HCT116 (cell line): ENCODE measurements at regions not wholly inside any gene's neighbourhood (a gene's known extent, or its start where the extent isn't known, plus 50 kb on each side); places are given as distances from the start of the nearest gene placed in this dataset.

Experiments used
- CBX3 ChIP-seq: IDR thresholded peaks from 2 replicates; pipeline ENCODE4 v1.6.1; 2012; ENCODE audit warnings: low read depth
- CEBPB ChIP-seq: IDR thresholded peaks from 2 replicates; pipeline ENCODE4 v1.6.1; 2012; ENCODE audit warnings: low read depth
- CTCF ChIP-seq, 3 experiments: fragments of 200-600 bp in 1 of 3; sonication (generic) in 1 of 3; IDR thresholded peaks in 2 of 3; conservative IDR thresholded peaks in 1 of 3; 2 replicates each; pipeline ENCODE4 v1.5.1; 2012 to 2017; ENCODE audit warnings: low read depth in 2 of 3, low read length in 2 of 3, antibody characterized with exemption in 1 of 3, borderline replicate concordance in 1 of 3, control low read depth in 1 of 3, mild to moderate bottlenecking in 1 of 3, mixed read lengths in 1 of 3, mixed run types in 1 of 3, moderate library complexity in 1 of 3; ENCODE audit not compliant: insufficient read depth in 1 of 3
- EZH2phosphoT487 ChIP-seq: fragments of 200-600 bp; IDR thresholded peaks from 2 replicates; pipeline ENCODE4 v1.6.1; 2018; ENCODE audit warnings: antibody characterized with exemption, borderline replicate concordance
- MAX ChIP-seq: IDR thresholded peaks from 2 replicates; pipeline ENCODE4 v1.6.1; 2012
- POLR2A ChIP-seq: IDR thresholded peaks from 2 replicates; pipeline ENCODE4 v1.7.0; 2011; ENCODE audit warnings: borderline replicate concordance; ENCODE audit not compliant: insufficient read depth, insufficient read length; ENCODE audit errors: extremely low read depth
- POLR2AphosphoS5 ChIP-seq: IDR thresholded peaks from 2 replicates; pipeline ENCODE4 v1.6.1; 2011; ENCODE audit warnings: mild to moderate bottlenecking, low read depth, low read length, moderate library complexity
- SIN3A ChIP-seq: IDR thresholded peaks from 2 replicates; pipeline ENCODE4 v1.6.1; 2012; ENCODE audit warnings: low read depth
- YY1 ChIP-seq: IDR thresholded peaks from 2 replicates; pipeline ENCODE4 v1.6.1; 2011; ENCODE audit warnings: low read length, low read depth, moderate library complexity, mild to moderate bottlenecking; ENCODE audit not compliant: insufficient replicate concordance; ENCODE audit errors: extremely low read depth
- TF ChIP-seq, protein P1 (sequence below): IDR thresholded peaks from 2 replicates; pipeline ENCODE4 v1.6.1; 2012

- no peak for TF ChIP-seq EZH2phosphoT487
- no peak for TF ChIP-seq CTCF (IDR thresholded peaks at IDR 0.05 in 2 of 3, conservative IDR thresholded peaks at IDR 0.05 in 1 of 3; ENCODE audit: borderline replicate concordance in 1 of 3, insufficient read depth in 1 of 3, low read depth in 2 of 3, low read length in 2 of 3)
- TF ChIP-seq CEBPB, result no peak
- no peak for TF ChIP-seq MAX
- no peak for TF ChIP-seq POLR2A
- TF ChIP-seq YY1, result no peak
- TF ChIP-seq, protein P1, sequence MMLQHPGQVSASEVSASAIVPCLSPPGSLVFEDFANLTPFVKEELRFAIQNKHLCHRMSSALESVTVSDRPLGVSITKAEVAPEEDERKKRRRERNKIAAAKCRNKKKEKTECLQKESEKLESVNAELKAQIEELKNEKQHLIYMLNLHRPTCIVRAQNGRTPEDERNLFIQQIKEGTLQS, result no peak
- no peak for TF ChIP-seq POLR2AphosphoS5
- TF ChIP-seq SIN3A, result no peak
- TF ChIP-seq CBX3, result no peak
These were observed 265.7 kb downstream of the FAM170A start for GRCh38 chr5:119895066-119895465.
